ENCODE measurements at regions not wholly inside any gene's neighbourhood (a gene's known extent, or its start where the extent isn't known, plus 50 kb on each side); places are given as distances from the start of the nearest gene placed in this dataset.

DNA sequence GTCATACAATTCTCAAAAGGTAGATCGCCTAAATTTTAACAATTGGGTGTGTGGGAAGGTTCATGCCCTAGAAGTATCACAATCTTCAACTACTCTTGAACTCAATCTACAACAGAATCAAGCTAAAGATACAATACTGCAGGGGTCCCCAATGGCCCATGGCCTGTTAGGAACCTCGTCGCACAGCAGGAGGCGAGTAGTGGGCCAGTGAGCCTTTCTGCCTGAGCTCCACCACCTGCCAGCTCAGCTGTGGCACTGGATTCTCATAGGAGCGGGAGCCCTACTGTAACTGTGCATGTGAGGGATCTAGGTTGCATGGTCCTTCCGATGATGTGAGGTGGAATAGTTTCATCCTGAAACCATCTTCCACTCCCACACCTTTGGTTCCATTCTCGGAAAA is 230.6 kb downstream of the KLF12 start:
- Histone ChIP-seq H3K27ac (ENCODE audit: insufficient read depth, low read depth, low read length, poor library complexity, severe bottlenecking) (no peak overlapping the region), H3K4me3 (ENCODE audit: insufficient read depth, low read depth, low read length) (no peak overlapping the region), H3K27me3 (ENCODE audit: control insufficient read depth, insufficient read depth, low read length, poor library complexity, severe bottlenecking) (no peaks in the 10 kb centered on the region), H3K9me3 (ENCODE audit: control insufficient read depth, low read length) (no peaks in the 10 kb centered on the region), H3K36me3 (ENCODE audit: control insufficient read depth, insufficient read depth, low read length) (no peaks in the 10 kb centered on the region), H3K4me1 (ENCODE audit: control insufficient read depth, insufficient read depth, low read length) (no peaks in the 10 kb centered on the region)
- WGBS, 2 experiments = 88% methylated on average over 6 to 7 of the region's 7 CpGs

DNA sequence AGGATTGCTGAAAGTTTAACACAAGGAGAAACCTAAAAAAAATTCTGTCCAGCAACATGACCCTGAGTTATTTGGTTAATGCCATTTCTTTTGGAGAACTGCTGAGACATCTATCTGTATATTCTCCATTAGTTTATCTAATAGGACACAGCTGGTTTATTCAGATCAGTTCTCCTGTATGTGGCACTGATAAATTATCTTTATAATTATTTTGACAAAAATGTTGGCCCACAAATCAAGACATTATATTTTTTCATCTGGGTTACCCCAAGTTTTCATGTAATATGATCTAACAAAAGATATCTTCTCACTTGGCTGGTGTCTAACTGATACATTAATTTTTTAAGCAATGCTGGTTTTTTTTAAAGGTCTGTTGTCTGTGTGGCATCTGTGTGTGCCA is 231.4 kb downstream of the KLF12 start:
- no peaks in the 10 kb centered on the region for H3K36me3 ChIP-seq (ENCODE audit: control insufficient read depth, insufficient read depth, low read length)
- no peaks in the 10 kb centered on the region for H3K27me3 ChIP-seq (ENCODE audit: control insufficient read depth, insufficient read depth, low read length, poor library complexity, severe bottlenecking)
- no peak overlapping the region for H3K4me3 ChIP-seq (ENCODE audit: insufficient read depth, low read depth, low read length)
- H3K27ac ChIP-seq (ENCODE audit: insufficient read depth, low read depth, low read length, poor library complexity, severe bottlenecking) = no peak overlapping the region
- H3K9me3 ChIP-seq (ENCODE audit: control insufficient read depth, low read length) = no peaks in the 10 kb centered on the region
- no peaks in the 10 kb centered on the region for H3K4me1 ChIP-seq (ENCODE audit: control insufficient read depth, insufficient read depth, low read length)

DNA sequence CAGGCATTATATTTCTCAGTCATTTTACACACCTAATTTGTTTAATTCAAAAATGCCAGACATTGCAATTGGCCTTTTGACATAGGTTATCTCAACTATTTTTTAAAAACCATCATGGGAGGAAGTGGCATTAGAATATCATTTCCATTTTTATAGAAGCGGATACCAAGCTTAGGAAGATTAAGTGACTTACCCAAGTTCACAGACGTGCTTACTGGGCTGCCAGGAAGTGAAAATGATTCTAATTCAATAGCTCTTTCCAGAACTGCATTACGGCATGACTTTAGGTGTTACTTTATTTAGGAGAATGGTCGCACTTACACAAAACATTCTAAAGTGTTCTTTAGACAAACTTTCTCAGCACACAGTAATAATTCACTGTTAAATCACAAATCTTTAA is 231.9 kb downstream of the KLF12 start:
- H3K27me3 ChIP-seq (ENCODE audit: control insufficient read depth, insufficient read depth, low read length, poor library complexity, severe bottlenecking) = no peaks in the 10 kb centered on the region
- H3K9me3 ChIP-seq (ENCODE audit: control insufficient read depth, low read length) = no peaks in the 10 kb centered on the region
- no peak overlapping the region for H3K27ac ChIP-seq (ENCODE audit: insufficient read depth, low read depth, low read length, poor library complexity, severe bottlenecking)
- no peaks in the 10 kb centered on the region for H3K36me3 ChIP-seq (ENCODE audit: control insufficient read depth, insufficient read depth, low read length)
- 65 to 69% methylated on average over 4 of the region's 4 CpGs for whole genome bisulfite sequencing, 2 experiments
- H3K4me3 ChIP-seq (ENCODE audit: insufficient read depth, low read depth, low read length) = no peak overlapping the region
- H3K4me1 ChIP-seq (ENCODE audit: control insufficient read depth, insufficient read depth, low read length) = no peaks in the 10 kb centered on the region

DNA sequence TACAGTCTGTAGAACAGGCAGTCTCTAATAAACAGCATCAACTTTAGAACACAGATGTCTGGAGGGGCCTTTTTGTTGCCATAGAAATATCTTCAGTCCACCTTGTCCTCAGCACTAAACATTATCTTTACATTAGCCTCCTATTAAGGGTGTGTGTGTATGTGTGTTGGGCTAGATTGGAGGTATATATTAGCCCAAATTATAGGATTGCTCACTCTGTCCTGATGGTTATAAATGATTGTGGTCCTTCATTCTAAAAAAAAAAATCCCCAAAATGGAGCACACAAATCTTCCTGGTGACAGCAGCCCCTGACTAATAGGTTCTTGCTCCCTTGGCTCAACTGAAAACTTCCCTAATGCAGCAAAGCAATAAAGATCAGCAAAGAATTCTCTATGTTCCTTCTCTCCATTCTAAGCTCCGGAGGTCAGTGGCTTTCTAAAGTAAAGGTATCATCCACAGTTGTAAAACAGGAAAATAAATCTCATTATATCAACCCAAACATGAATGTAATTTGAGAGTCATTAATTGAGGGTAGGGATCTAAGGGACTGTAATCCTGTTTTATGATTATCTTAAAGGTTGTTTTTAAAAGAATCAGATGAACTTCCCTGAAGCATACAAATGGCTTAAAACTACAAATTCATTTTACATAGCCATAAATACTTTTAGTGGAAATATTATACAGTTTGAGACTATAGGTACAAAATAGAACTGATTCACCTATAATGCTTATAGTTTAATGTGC is 232.7 kb downstream of the KLF12 start:
- Histone ChIP-seq H3K4me3 (ENCODE audit: insufficient read depth, low read depth, low read length) (no peak overlapping the region), H3K4me1 (ENCODE audit: control insufficient read depth, insufficient read depth, low read length) (no peaks in the 10 kb centered on the region), H3K27ac (ENCODE audit: insufficient read depth, low read depth, low read length, poor library complexity, severe bottlenecking) (no peak overlapping the region), H3K9me3 (ENCODE audit: control insufficient read depth, low read length) (no peaks in the 10 kb centered on the region), H3K36me3 (ENCODE audit: control insufficient read depth, insufficient read depth, low read length) (no peaks in the 10 kb centered on the region), H3K27me3 (ENCODE audit: control insufficient read depth, insufficient read depth, low read length, poor library complexity, severe bottlenecking) (no peaks in the 10 kb centered on the region)
- WGBS, 2 experiments = 100% methylated on average over 1 of the region's 1 CpG; no CpG with 5 or more reads in 1 of the 2 experiments

GRCh38 chr13:73900591-73900990 is 233.6 kb downstream of the KLF12 start:
- Histone ChIP-seq H3K27ac (ENCODE audit: insufficient read depth, low read depth, low read length, poor library complexity, severe bottlenecking) (no peak overlapping the region), H3K9me3 (ENCODE audit: control insufficient read depth, low read length) (no peaks in the 10 kb centered on the region), H3K27me3 (ENCODE audit: control insufficient read depth, insufficient read depth, low read length, poor library complexity, severe bottlenecking) (no peaks in the 10 kb centered on the region), H3K4me3 (ENCODE audit: insufficient read depth, low read depth, low read length) (no peak overlapping the region), H3K4me1 (ENCODE audit: control insufficient read depth, insufficient read depth, low read length) (no peaks in the 10 kb centered on the region), H3K36me3 (ENCODE audit: control insufficient read depth, insufficient read depth, low read length) (no peaks in the 10 kb centered on the region)
- 90 to 93% methylated on average over 2 of the region's 2 CpGs for WGBS, 2 experiments

- 80 to 92% methylated on average over 2 of the region's 2 CpGs for WGBS, 2 experiments
- no peaks in the 10 kb centered on the region for H3K36me3 ChIP-seq (ENCODE audit: control insufficient read depth, insufficient read depth, low read length)
- H3K4me3 ChIP-seq (ENCODE audit: insufficient read depth, low read depth, low read length) = no peak overlapping the region
- no peaks in the 10 kb centered on the region for H3K4me1 ChIP-seq (ENCODE audit: control insufficient read depth, insufficient read depth, low read length)
- no peaks in the 10 kb centered on the region for H3K27me3 ChIP-seq (ENCODE audit: control insufficient read depth, insufficient read depth, low read length, poor library complexity, severe bottlenecking)
- H3K27ac ChIP-seq (ENCODE audit: insufficient read depth, low read depth, low read length, poor library complexity, severe bottlenecking) = no peak overlapping the region
- H3K9me3 ChIP-seq (ENCODE audit: control insufficient read depth, low read length) = no peaks in the 10 kb centered on the region
Observed at GRCh38 chr13:73898899-73899298, 235.3 kb downstream of the KLF12 start.

GRCh38 chr13:73898276-73898675 is 235.9 kb downstream of the KLF12 start:
- Histone ChIP-seq H3K4me1 (ENCODE audit: control insufficient read depth, insufficient read depth, low read length) (no peaks in the 10 kb centered on the region), H3K27me3 (ENCODE audit: control insufficient read depth, insufficient read depth, low read length, poor library complexity, severe bottlenecking) (no peaks in the 10 kb centered on the region), H3K36me3 (ENCODE audit: control insufficient read depth, insufficient read depth, low read length) (no peaks in the 10 kb centered on the region), H3K4me3 (ENCODE audit: insufficient read depth, low read depth, low read length) (no peak overlapping the region), H3K27ac (ENCODE audit: insufficient read depth, low read depth, low read length, poor library complexity, severe bottlenecking) (no peak overlapping the region), H3K9me3 (ENCODE audit: control insufficient read depth, low read length) (no peaks in the 10 kb centered on the region)
- 96 to 100% methylated on average over 1 of the region's 1 CpG for WGBS, 2 experiments

GRCh38 chr13:73894995-73895571 is 239.1 kb downstream of the KLF12 start:
- no peaks in the 10 kb centered on the region for H3K9me3 ChIP-seq (ENCODE audit: control insufficient read depth, low read length)
- no peak overlapping the region for H3K27ac ChIP-seq (ENCODE audit: insufficient read depth, low read depth, low read length, poor library complexity, severe bottlenecking)
- no peaks in the 10 kb centered on the region for H3K4me1 ChIP-seq (ENCODE audit: control insufficient read depth, insufficient read depth, low read length)
- WGBS, 2 experiments = 87 to 100% methylated on average over 2 to 4 of the region's 4 CpGs
- H3K4me3 ChIP-seq (ENCODE audit: insufficient read depth, low read depth, low read length) = no peak overlapping the region
- H3K27me3 ChIP-seq (ENCODE audit: control insufficient read depth, insufficient read depth, low read length, poor library complexity, severe bottlenecking) = no peaks in the 10 kb centered on the region
- H3K36me3 ChIP-seq (ENCODE audit: control insufficient read depth, insufficient read depth, low read length) = no peaks in the 10 kb centered on the region

- no peak overlapping the region for H3K4me3 ChIP-seq (ENCODE audit: insufficient read depth, low read depth, low read length)
- H3K27me3 ChIP-seq (ENCODE audit: control insufficient read depth, insufficient read depth, low read length, poor library complexity, severe bottlenecking) = no peaks in the 10 kb centered on the region
- 89 to 90% methylated on average over 5 of the region's 5 CpGs for WGBS, 2 experiments
- no peaks in the 10 kb centered on the region for H3K9me3 ChIP-seq (ENCODE audit: control insufficient read depth, low read length)
- H3K4me1 ChIP-seq (ENCODE audit: control insufficient read depth, insufficient read depth, low read length) = no peaks in the 10 kb centered on the region
- H3K27ac ChIP-seq (ENCODE audit: insufficient read depth, low read depth, low read length, poor library complexity, severe bottlenecking) = no peak overlapping the region
- no peaks in the 10 kb centered on the region for H3K36me3 ChIP-seq (ENCODE audit: control insufficient read depth, insufficient read depth, low read length)
Observed at GRCh38 chr13:73893833-73894232, 240.4 kb downstream of the KLF12 start.

- H3K27ac ChIP-seq (ENCODE audit: insufficient read depth, low read depth, low read length, poor library complexity, severe bottlenecking) = no peak overlapping the region
Observed at GRCh38 chr13:73891805-73892204, 242.4 kb downstream of the KLF12 start.

More at GRCh38 chr13:73891805-73892204, 242.4 kb downstream of the KLF12 start:
- WGBS, 2 experiments = no CpG with 5 or more reads among the region's 1 CpG
- H3K36me3 ChIP-seq (ENCODE audit: control insufficient read depth, insufficient read depth, low read length) = no peaks in the 10 kb centered on the region
- no peaks in the 10 kb centered on the region for H3K27me3 ChIP-seq (ENCODE audit: control insufficient read depth, insufficient read depth, low read length, poor library complexity, severe bottlenecking)
- H3K4me3 ChIP-seq (ENCODE audit: insufficient read depth, low read depth, low read length) = no peak overlapping the region
- H3K4me1 ChIP-seq (ENCODE audit: control insufficient read depth, insufficient read depth, low read length) = no peaks in the 10 kb centered on the region
- no peaks in the 10 kb centered on the region for H3K9me3 ChIP-seq (ENCODE audit: control insufficient read depth, low read length)

Measured in ectodermal cell (in vitro differentiated cells).